Ramos (cell line): ENCODE measurements at regions not wholly inside any gene's neighbourhood (a gene's known extent, or its start where the extent isn't known, plus 50 kb on each side); places are given as distances from the start of the nearest gene placed in this dataset.
"Not testable (repeated sequence)": the region's sequence is repeated elsewhere in the genome, so short reads cannot be mapped to it uniquely, and the experiment has no call there.

Source experiments
- in situ Hi-C: fragments of 300-500 bp; cut with MboI; formaldehyde crosslinking; loops from one replicate; pipeline ENCODE4 v1.14.3; 2022; ENCODE audit warnings: low sequenced_read_pairs; ENCODE audit not compliant: unreplicated experiment

DNA sequence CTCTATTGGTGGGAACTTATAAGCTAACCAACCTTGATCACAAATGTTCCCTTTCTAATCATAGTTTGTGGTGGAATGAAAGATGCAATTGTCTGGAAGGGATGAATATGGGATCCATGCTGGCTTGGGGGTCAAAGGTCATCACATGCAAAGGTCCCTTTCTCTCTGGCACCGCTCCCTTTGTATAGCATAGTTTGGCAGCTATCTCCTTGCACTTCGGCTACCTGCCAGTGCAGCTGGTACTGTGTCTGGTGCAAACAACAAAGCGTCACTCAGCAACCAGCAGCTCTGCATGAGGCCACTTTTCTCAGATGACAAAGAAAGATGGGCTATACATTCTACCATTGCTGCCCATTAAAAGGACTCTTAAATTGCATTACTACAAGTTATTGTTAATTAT, 188.2 kb upstream of the NFIA start:
- in situ Hi-C loops, result no loop called here

DNA sequence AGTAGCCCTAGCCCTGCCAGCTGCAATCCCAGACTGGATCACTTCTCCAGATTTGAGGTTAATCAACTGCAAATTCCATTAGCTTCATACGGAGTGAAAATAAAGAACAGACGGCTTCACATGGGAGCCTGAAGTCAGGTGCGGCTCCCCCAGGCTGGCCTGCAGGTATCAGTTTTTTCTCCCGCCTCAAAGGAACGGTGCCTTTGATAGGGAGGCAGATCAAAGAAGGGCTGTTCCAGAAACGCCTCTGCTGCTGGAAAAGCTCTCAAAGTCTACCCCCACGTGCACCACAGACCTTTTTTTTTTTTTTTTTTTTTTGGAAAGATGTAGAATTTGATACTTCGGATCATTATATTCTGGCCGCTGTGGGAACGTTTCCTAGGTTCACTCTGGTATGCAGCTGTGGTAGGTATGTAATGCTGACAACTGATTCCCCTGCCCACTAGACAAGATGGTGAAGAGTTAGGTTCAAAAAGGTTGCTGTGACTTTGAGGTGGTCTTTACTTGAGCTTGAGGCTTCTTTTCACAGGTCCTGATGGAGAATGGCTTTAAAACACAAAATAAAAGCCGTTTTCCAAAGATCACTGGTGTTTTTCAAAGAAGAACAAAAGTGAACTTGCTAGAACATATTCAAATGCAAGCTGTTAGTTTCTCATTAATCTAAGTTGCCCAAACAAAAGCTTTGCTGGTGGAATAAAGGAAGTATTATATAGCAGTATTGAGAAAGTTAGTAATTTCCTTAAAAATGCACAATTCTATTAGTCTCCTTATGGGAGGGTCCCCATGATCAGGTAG, 189.0 kb upstream of the NFIA start:
- in situ Hi-C loops, result no loop called here

DNA sequence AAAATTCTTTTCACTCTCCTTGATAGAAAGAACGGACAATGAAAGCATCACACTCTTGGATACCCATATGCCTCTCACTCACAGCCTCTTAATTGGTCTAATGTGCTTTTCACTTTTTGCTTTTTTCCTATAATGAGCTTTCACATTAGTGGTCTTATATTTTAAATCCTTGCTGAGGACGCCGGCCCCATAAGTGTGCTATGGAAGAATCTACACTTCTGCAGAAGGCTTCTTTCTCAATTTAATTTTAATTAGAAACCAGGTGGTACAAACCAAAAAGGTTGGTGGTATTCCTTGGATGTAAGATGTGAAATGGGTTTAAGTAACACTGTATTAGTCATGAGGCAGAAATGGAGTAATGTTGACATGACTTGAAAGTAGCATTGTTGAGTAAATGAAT, 190.6 kb upstream of the NFIA start:
- in situ Hi-C loops, result no loop called here

DNA sequence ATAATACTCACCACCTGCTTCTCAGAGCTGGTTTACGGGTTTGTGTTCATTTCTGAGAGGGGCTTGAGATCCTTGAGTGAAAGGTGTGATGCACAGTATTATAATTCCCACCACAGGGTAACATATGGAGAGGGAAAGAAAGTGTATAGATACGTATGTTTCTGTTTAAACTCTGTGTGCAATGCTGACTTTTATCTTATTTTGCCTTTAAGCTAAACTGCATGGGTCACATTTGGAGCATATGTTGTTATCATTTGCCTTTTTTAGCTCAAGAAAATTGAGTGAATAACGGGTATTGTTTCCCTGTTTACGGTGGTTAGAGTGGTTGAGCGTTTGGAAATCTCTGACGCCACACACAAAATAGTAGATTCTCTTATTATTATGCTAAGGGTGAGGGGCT, 191.1 kb upstream of the NFIA start:
- in situ Hi-C loops, result no loop called here

DNA sequence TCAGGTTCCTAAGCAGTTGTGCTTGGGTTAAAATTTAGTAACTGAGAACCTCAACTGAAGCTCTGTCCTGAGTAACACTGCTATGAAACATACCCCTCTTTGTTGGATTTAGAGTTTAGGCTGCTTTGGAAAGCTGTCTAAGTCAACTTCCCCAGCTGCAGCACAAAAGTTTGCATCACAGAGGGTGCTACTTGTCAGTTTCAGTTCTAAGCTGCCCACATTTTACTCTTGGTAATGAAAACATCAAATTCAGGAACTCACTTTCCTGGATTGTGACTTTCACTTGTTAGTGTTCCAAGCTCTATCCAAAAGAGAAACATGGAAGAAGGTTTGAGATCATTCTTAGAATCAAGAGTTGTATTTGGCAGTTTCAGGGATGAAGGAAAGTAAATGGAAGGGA, 191.7 kb upstream of the NFIA start:
- in situ Hi-C loops, result no loop called here

DNA sequence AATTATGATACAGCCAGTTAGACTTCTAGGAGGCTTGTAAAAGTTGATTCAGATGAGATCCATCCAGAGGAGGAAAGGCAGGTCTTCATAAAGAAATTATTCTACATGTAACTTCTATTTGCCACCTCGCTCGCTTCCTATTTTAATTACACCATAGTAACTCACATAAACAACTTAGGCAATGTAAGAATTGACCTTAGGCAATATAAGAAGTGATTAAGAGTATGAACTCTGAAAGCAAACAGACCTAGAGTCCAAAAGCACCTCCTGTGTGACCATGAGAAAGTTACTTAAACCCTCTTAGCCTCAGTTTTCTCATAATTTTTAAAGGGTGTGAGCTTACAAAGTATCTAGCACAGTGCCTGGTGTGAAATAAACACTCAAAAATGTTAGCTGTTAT, 192.7 kb upstream of the NFIA start:
- in situ Hi-C loops, result no loop called here

DNA sequence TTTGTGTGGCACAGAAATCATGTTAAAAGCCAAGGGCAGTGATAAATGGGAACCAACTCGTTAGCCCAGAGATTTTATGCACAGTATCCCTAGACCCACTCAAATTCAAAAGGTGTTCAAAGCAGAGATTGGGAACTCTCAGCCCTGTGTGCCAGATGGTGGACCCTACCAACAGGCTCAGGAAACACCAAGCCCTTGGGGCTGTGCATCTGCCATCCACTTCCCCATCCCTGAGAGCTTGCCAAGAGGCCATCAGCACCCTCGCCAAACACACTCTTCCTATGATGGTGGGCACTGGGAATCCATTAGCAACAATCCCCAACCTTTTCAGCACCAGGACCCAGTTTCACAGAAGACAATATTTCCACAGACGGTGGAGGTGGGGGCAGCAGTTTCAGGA, 194.2 kb upstream of the NFIA start:
- in situ Hi-C loops, result no loop called here

DNA sequence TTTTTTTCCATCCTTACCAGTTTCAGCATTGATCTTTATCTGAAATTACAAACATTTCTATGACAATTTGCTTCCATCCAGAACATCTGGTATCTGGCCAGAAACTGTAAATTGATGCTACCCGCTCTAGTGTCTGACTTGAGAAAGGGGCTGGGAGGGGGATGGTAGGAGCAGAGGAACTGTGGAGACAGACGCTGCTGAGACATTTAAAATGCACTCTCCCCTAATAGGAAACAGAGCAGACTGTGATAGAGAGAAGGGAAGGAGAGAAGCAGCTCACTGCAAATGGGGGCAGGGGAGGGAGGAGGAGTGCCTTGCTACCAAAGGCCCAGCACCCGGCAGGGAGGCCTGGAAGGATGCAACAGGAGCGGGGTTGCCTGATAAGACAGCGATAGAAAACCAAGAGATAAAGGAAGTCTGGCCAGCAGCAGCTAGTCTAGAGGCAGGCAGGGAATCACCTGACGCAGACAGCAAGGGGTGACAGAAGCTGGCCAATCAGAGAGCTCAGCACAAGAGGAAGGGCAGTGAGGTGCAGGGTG, 195.5 kb upstream of the NFIA start:
- in situ Hi-C loops, result no loop called here

DNA sequence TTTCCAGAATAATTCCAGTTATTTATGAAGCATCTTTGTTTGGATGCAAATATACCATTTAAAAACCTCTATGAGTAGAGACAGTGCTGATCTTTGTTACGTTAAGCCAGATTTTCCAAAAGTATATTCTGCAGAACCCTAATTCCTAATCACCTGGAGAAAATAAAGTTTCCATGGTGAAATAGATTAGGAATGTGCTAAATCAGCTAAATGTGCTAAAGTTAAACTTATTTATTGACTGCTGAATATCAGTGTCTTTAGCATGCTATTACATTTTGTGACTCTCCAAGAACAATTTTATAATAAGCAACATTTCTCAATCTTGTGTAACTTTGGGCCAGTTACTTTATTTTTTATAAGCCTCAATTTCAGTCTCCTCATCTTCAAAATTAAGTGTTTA, 196.3 kb upstream of the NFIA start:
- in situ Hi-C loops, result no loop called here

DNA sequence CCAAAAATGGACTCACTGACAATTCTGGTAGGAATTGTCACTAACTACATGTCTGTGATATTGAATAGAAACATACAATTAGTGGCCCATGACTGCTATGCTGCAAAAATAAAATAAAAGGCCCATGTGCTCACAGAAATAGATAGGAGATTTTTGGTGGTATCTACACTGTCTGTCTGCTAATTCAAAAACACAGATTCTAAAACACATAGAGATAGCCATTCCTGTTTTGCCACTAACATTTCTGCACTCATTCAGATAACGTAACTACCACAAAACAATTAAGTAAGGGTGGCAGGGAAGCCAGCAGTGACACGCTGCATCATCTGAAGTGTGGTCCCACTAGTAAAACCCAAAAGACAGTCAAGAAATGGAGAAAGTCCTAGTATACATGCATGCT, 202.2 kb upstream of the NFIA start:
- in situ Hi-C loops, result no loop called here

DNA sequence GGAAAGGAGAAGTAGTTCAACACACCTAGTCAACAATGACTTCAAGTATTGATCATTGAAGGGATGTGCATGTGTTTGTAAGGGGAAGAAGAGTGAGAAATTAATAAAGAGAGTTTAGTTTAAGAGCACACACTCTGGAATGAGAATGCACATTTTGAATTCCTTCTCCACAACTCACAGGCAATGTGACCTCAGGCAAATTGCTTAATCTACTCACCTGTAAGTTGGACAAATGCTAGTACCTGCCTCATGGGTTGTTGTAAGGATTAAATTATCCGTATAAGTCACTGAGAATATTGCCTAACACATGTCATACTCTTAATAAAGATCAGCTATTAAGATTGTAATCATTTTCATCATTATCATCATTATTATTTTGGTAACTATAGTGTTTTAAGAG, 204.0 kb upstream of the NFIA start:
- in situ Hi-C loops, result no loop called here

DNA sequence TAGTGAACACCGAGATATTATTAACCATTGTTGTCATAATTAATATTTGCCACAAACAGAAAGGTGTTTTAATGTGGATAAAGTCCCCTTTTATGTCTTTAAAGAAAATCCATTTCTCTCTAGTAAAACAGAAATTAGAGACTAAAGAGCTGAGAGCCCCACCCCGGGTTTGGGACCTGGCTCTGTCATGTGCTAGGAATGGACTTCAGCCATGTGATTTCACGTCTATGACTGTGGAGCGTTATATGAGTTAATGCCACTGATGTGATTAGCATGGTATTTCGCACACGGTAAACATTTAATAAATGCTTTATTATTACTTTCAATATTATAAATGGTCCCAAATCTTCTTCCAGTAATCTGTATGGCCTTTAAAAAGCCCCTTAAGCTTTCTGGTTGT, 205.0 kb upstream of the NFIA start:
- in situ Hi-C loops, result no loop called here

DNA sequence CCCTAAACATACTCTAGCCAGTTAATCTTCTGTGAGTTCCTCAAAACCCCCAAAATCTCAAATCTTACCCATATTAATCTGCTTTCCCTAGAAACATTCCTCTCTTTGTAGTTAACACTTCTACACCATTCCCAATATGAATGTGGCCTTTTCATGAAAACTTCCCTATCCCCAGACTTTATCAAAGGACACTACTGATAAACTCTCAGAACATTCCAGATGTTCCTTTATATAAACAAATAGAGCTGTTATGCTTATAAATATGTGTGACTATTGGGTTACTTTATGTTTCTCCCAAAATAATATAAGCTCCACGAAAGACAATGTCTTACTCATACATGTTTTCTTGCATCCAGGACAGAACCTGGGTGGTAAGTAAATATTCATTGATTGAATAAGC, 205.4 kb upstream of the NFIA start:
- in situ Hi-C loops, result no loop called here

DNA sequence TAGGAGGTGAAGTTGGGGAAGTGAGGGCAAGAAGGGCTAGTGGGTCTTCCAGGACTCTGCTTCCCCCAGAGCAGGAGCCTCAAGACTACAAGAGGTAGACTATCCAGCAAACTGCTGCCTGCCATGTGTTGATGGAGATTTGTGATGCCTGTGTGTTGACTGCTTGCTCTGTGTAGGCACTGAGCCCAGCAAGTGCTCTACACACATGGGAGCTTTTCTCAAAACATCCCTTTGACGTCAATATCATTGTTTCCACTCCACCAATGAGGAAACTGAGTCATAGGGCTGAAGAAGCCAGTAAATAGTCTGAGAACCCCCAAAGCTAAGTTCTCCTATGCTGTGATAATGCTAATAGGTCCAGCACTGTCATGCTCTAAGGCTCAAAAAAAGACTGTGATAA, 207.2 kb upstream of the NFIA start:
- in situ Hi-C loops, result no loop called here

DNA sequence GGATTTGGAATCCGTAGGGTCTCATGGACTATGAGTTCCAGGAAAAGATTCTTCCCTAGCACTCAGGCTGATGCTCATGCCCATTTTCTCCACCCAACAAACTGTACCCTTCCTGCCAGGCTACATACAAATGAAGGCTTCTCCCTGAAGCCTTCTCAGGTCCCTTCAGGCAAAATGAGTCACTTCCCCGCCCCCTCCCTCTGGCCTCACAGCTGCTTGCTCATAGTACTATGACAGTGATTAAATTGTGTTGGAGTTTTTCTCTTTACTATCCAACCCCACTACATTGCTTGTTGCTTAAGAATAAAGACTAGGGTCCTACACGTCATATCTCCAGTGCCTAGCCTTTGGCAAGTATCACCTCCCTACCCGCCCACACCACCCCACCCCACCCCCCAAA, 207.6 kb upstream of the NFIA start:
- in situ Hi-C loops, result no loop called here

DNA sequence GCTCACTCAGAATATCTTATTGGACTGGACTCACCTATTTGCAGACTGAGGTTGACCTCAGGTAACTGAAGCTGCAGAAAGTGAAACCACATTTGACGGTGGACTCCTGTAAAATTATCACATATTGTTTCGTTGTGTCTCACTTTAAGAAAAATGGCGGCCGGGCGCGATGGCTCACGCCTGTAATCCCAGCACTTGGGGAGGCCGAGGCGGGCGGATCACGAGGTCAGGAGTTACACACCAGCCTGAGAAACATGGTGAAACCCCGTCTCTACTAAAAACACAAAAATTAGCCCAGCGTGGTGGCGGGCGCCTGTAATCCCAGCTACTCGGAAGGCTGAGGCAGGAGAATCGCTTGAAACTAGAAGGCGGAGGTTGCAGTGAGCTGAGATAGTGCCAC, 209.0 kb upstream of the NFIA start:
- in situ Hi-C loops, result not testable (repeated sequence)

DNA sequence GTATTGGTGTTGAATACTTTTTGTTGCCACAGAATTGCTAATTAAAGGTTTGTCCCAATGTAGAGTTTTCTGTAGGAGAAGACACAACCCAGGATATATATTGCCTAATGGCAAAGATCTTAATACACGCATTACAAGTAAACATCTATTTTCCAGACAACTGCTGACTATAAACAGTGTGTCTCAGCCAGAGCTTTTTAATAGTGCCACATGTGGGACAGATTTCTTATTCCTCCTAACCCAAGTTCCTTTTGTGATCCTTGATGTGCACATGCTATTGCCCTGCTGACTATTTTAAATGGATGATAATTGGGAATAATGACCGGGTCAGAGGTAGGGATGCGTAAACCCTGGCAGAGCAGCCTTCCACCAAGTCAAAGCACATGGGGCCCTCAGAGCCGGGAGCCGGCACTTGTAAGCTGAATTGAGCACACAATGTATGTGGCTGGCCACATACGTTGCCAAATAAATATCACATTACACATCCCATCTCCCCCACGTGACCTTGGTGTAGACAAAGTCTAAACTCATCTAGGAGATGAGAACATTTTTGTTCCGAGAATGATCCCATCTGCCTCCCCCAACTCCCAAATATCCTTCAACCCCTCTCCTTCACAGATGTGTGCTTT, 209.8 kb upstream of the NFIA start:
- in situ Hi-C loops, result no loop called here

DNA sequence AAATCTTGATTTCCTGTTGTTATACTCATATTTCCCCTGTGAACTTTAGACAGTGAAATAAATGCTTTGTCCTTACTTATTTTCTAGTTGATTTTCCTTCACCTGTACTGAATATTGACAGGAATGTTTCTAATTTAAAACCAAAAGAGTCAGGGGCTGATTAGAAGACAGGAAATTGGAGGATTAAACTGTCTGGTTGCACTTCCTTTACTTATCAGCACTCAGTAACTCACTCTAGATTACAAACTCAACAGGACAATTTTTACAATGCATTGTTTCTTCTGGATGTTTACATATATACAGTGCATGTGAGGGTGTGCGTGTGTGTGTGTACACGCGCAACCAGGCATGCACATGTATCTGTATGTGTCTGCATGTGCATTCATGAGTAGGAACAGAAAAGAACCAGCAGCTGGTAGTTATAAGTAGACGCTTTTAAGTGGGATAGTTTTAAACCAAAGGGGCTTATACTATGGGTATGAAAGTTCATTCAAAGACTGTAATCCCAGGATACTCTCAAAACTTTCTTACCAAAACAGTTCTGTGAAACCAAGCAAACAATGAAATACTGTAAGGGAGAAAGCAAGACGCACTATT, 212.0 kb upstream of the NFIA start:
- in situ Hi-C loops, result no loop called here

DNA sequence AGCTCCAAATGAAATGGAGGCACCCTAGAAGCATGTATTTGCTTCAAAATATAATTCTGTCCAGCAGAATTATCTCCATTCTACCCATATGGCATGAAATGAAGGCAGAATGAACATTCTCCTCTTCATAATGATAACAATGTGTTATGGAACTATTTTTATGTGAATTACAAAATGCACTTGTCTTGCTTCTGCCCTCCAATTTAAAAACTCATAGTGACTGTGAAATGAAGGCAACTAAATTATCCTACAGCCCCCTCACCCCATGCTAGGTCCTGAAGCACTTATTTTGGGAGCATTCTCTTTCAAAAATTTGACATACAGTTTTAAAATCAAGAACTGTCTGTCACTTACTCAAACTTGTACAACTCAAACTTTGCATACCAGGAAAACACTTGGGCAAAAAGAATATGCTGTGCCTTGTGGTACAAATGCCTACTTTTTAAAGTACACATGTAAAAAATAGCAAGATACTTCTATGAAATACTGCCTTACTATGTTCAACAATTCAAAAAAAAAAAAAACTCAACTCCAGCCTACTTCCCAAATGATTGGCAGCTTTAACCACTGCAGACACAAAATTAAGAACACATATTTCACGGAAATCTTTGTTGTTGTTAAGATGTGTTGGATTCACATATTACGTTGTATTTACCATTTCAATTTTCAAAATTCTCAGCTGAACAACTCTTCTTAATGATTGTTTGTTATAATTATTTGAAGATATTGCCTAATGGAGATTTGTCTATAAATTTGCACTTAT, 213.3 kb upstream of the NFIA start:
- in situ Hi-C loops, result no loop called here

DNA sequence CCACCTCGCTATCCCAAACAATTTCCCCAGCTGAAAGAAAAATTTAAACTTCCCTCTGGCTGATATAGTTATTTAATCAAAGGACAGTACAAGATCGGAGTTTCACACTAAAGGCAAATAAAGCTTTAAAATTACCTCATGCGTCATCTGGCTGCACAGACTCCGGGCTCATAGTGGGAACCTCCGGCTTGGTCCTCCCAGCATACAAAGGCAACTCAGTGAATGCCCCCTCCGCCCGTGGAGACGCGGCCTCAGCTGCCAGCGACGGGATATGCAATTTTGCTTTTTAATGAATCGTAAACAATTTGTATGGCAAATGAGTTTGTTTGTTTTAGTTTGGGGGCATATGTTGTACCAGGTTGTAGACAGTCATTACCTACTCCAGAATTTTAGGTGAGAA, 214.6 kb upstream of the NFIA start:
- in situ Hi-C loops, result no loop called here
